MM.1S (cell line): ENCODE measurements at regions not wholly inside any gene's neighbourhood (a gene's known extent, or its start where the extent isn't known, plus 50 kb on each side); places are given as distances from the start of the nearest gene placed in this dataset.

Experiments used
- DNase-seq: peaks from one replicate; pipeline ENCODE4 v3.0.0-alpha.2; 2015
- H2AFZ ChIP-seq: fragments of 300-600 bp; sonication (generic); 2 replicates; pipeline ENCODE4 v1.6.0; 2016; ENCODE audit warnings: antibody characterized with exemption, low read length
- H3F3A ChIP-seq: fragments of 300-600 bp; sonication (generic); 2 replicates; pipeline ENCODE4 v1.6.1; 2016; ENCODE audit warnings: mild to moderate bottlenecking, antibody characterized with exemption, low read length, moderate library complexity, mixed read lengths; ENCODE audit not compliant: insufficient read depth
- H3K27ac ChIP-seq: fragments of 300-600 bp; sonication (generic); 2 replicates; pipeline ENCODE4 v1.5.1; 2016; ENCODE audit warnings: mild to moderate bottlenecking, low read length
- H3K27me3 ChIP-seq: fragments of 300-600 bp; sonication (generic); replicated peaks from 2 replicates; pipeline ENCODE4 v1.6.0; 2016; ENCODE audit warnings: low read length; ENCODE audit not compliant: insufficient read depth
- H3K36me3 ChIP-seq: fragments of 300-600 bp; sonication (generic); replicated peaks from 2 replicates; pipeline ENCODE4 v1.6.1; 2016; ENCODE audit warnings: mild to moderate bottlenecking, low read length, mixed read lengths; ENCODE audit not compliant: insufficient read depth
- H3K4me1 ChIP-seq: fragments of 300-600 bp; sonication (generic); 2 replicates; pipeline ENCODE4 v1.6.1; 2016; ENCODE audit warnings: low read length, mixed read lengths
- H3K4me2 ChIP-seq: fragments of 300-600 bp; sonication (generic); 2 replicates; pipeline ENCODE4 v1.6.0; 2016; ENCODE audit warnings: low read depth, low read length
- H3K4me3 ChIP-seq: fragments of 300-600 bp; sonication (generic); 2 replicates; pipeline ENCODE4 v1.5.1; 2016; ENCODE audit warnings: low read length, mixed read lengths
- H3K79me2 ChIP-seq: fragments of 300-600 bp; sonication (generic); 2 replicates; pipeline ENCODE4 v1.6.1; 2016; ENCODE audit warnings: mixed run types, low read length, mixed read lengths
- H3K9ac ChIP-seq: fragments of 300-600 bp; sonication (generic); 2 replicates; pipeline ENCODE4 v1.6.1; 2016; ENCODE audit warnings: low read length, mixed read lengths
- H3K9me2 ChIP-seq: fragments of 300-600 bp; sonication (generic); replicated peaks from 2 replicates; pipeline ENCODE4 v1.6.1; 2016; ENCODE audit warnings: mild to moderate bottlenecking, low read length, mixed read lengths; ENCODE audit not compliant: insufficient read depth
- H3K9me3 ChIP-seq: fragments of 300-600 bp; sonication (generic); replicated peaks from 2 replicates; pipeline ENCODE4 v1.6.1; 2016; ENCODE audit warnings: mild to moderate bottlenecking, low read length, mixed read lengths; ENCODE audit not compliant: insufficient read depth
- H4K20me1 ChIP-seq: fragments of 300-600 bp; sonication (generic); 2 replicates; pipeline ENCODE4 v1.6.1; 2016; ENCODE audit warnings: mild to moderate bottlenecking, low read length, moderate library complexity, mixed read lengths; ENCODE audit not compliant: insufficient read depth
- EZH2 ChIP-seq: fragments of 300-600 bp; sonication (generic); optimal IDR thresholded peaks from 2 replicates; pipeline ENCODE3; 2017; ENCODE audit warnings: low read depth, mild to moderate bottlenecking, antibody characterized with exemption, low read length, mixed read lengths
- EZH2phosphoT487 ChIP-seq: fragments of 300-600 bp; sonication (generic); IDR thresholded peaks from 2 replicates; pipeline ENCODE4 v1.6.1; 2018; ENCODE audit warnings: antibody characterized with exemption, low read length
- TF ChIP-seq, protein P1 (sequence below): fragments of 300-600 bp; sonication (generic); IDR thresholded peaks from 2 replicates; pipeline ENCODE4 v1.5.1; 2016; ENCODE audit warnings: antibody characterized with exemption, low read length, mixed read lengths

- Histone ChIP-seq H3K9me2 (no peaks in the 10 kb centered on the region), H3K79me2 (no peaks in the 10 kb centered on the region)
These were observed 171.3 kb upstream of the PLXNC1 start for GRCh38 chr12:93977081-93977480.

GRCh38 chr12:93978553-93978952, 169.8 kb upstream of the PLXNC1 start:
- no peaks in the 10 kb centered on the region for H3K27me3 ChIP-seq
- H3K79me2 ChIP-seq = no peaks in the 10 kb centered on the region
- no peak overlapping the region for H2AFZ ChIP-seq
- H3K4me3 ChIP-seq = no peak overlapping the region
- no peak for TF ChIP-seq EZH2phosphoT487
- TF ChIP-seq EZH2 = no peak
- TF ChIP-seq, protein P1, sequence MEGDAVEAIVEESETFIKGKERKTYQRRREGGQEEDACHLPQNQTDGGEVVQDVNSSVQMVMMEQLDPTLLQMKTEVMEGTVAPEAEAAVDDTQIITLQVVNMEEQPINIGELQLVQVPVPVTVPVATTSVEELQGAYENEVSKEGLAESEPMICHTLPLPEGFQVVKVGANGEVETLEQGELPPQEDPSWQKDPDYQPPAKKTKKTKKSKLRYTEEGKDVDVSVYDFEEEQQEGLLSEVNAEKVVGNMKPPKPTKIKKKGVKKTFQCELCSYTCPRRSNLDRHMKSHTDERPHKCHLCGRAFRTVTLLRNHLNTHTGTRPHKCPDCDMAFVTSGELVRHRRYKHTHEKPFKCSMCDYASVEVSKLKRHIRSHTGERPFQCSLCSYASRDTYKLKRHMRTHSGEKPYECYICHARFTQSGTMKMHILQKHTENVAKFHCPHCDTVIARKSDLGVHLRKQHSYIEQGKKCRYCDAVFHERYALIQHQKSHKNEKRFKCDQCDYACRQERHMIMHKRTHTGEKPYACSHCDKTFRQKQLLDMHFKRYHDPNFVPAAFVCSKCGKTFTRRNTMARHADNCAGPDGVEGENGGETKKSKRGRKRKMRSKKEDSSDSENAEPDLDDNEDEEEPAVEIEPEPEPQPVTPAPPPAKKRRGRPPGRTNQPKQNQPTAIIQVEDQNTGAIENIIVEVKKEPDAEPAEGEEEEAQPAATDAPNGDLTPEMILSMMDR = no peak
- no peak overlapping the region for H3K4me2 ChIP-seq
- DNase-seq = no peak
- no peak overlapping the region for H3K9ac ChIP-seq
- H3K36me3 ChIP-seq = no peaks in the 10 kb centered on the region
- no peak overlapping the region for H3K27ac ChIP-seq
- no peaks in the 10 kb centered on the region for H3K9me2 ChIP-seq
- H3K4me1 ChIP-seq = no peaks in the 10 kb centered on the region
- H3K9me3 ChIP-seq = no peaks in the 10 kb centered on the region
- H4K20me1 ChIP-seq = no peaks in the 10 kb centered on the region
- no peaks in the 10 kb centered on the region for H3F3A ChIP-seq

More at GRCh38 chr12:93977081-93977480, 171.3 kb upstream of the PLXNC1 start:
- no peaks in the 10 kb centered on the region for H3K4me1 ChIP-seq
- no peaks in the 10 kb centered on the region for H4K20me1 ChIP-seq
- TF ChIP-seq EZH2phosphoT487 = no peak
- TF ChIP-seq, protein P1 = no peak
- no peak for TF ChIP-seq EZH2
- H3K4me2 ChIP-seq = no peak overlapping the region
- no peak overlapping the region for H3K4me3 ChIP-seq
- H3K27me3 ChIP-seq = no peaks in the 10 kb centered on the region
- H3K36me3 ChIP-seq = no peaks in the 10 kb centered on the region
- no peak overlapping the region for H2AFZ ChIP-seq
- H3K9ac ChIP-seq = no peak overlapping the region
- H3K9me3 ChIP-seq = no peaks in the 10 kb centered on the region
- DNase-seq = no peak
- no peak overlapping the region for H3K27ac ChIP-seq
- H3F3A ChIP-seq = no peaks in the 10 kb centered on the region

DNA sequence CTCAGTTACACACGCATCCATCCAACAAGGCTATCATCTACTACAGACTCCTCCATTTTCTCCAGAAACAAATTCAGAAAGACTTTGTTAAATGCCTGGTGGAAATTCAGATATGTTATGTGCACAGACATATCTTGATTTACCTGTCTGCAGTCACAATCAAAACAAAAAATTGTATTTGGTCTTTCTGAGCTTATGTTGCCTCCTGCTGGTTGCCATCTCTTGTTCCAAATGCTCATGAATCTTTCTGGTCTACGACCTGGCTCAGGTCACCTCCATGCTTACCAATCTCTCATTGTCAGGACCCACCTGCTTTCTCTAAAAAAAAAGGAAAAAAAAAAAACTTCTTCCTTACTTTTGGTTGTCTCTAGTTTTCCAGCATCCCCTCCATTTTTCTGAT, 169.2 kb upstream of the PLXNC1 start:
- Histone ChIP-seq H3K4me1 (no peaks in the 10 kb centered on the region), H3K4me2 (no peak overlapping the region), H3K27me3 (no peaks in the 10 kb centered on the region), H3K9ac (no peak overlapping the region), H3K79me2 (no peaks in the 10 kb centered on the region), H3K36me3 (no peaks in the 10 kb centered on the region), H2AFZ (no peak overlapping the region), H3K9me3 (no peaks in the 10 kb centered on the region), H3K9me2 (no peaks in the 10 kb centered on the region), H3K4me3 (no peak overlapping the region), H4K20me1 (no peaks in the 10 kb centered on the region), H3F3A (no peaks in the 10 kb centered on the region), H3K27ac (no peak overlapping the region)
- peak; percentile 45 for DNase-seq
- TF ChIP-seq, protein P1 = peak; percentile 45
- TF ChIP-seq EZH2phosphoT487 = no peak
- TF ChIP-seq EZH2 = no peak
